GM12878 (cell line): ENCODE measurements at regions not wholly inside any gene's neighbourhood (a gene's known extent, or its start where the extent isn't known, plus 50 kb on each side); places are given as distances from the start of the nearest gene placed in this dataset.
A peak's percentile ranks its signal among the peaks of the same experiment; 100 is the strongest.

Experiments used
- ATAC-seq: fragments of 200-7000 bp; cut with Tn5 transposase; 3 replicates; pipeline ENCODE4 v1.9.1; 2020; ENCODE audit warnings: mild to moderate bottlenecking, moderate library complexity
- BruUV-seq: library from RNA; stranded (reverse); fragments of 400-500 nt; replicated peaks from 2 replicates; lab custom pipeline; 2021; lab: Mats Ljungman, UMichigan
- CTCF ChIA-PET: fragments of 300-600 bp; sonication (Branson Sonifier 250); formaldehyde crosslinking; extraction: SDS; loops from one replicate; lab custom pipeline; 2021; ENCODE audit warnings: inconsistent platforms; lab: Yijun Ruan, JAX
- POLR2A ChIA-PET: fragments of 350-600 bp; formaldehyde crosslinking; extraction: SDS; loops from one replicate; lab custom pipeline; 2021; ENCODE audit warnings: inconsistent platforms; lab: Charles Lee
- RAD21 ChIA-PET: fragments of 300-600 bp; sonication (Branson Sonifier 250); formaldehyde crosslinking; loops from one replicate; lab custom pipeline; 2023; ENCODE audit warnings: antibody characterized with exemption; ENCODE audit not compliant: unreplicated experiment; lab: Charles Lee
- SMC1A ChIA-PET: fragments of 300-600 bp; sonication (Branson Sonifier 250); formaldehyde crosslinking; loops from one replicate; lab custom pipeline; 2023; ENCODE audit not compliant: unreplicated experiment, uncharacterized antibody; lab: Charles Lee
- DNase-seq: peaks from one replicate; pipeline ENCODE4 v3.0.0-alpha.2; 2011; ENCODE audit warnings: low read depth, low spot score
- FAIRE-seq: peaks from 3 replicates; lab custom pipeline; 2011; peaks lifted over from hg19 to GRCh38; lab: Jason Lieb, UNC
- H2AFZ ChIP-seq: 2 replicates; pipeline ENCODE4 v1.6.0; 2011; ENCODE audit warnings: low read depth, low read length, control low read depth; ENCODE audit not compliant: control insufficient read depth
- H3K27ac ChIP-seq: 2 replicates; pipeline ENCODE4 v1.5.1; 2011; ENCODE audit warnings: control low read depth; ENCODE audit not compliant: control insufficient read depth, insufficient read depth
- H3K27me3 ChIP-seq, 2 experiments: replicated peaks in 1 of 2; 2 replicates each; pipeline versions ENCODE4 v1.6.0 to v1.6.1; 2011; ENCODE audit warnings: low read length in 1 of 2; ENCODE audit not compliant: control insufficient read depth in 2 of 2, insufficient read depth in 2 of 2
- H3K36me3 ChIP-seq, 2 experiments: 2 replicates each; pipeline ENCODE4 v1.5.1; 2011; ENCODE audit warnings: low read length in 1 of 2; ENCODE audit not compliant: control insufficient read depth in 2 of 2, insufficient read depth in 2 of 2
- H3K4me1 ChIP-seq: 2 replicates; pipeline ENCODE4 v1.6.1; 2011; ENCODE audit warnings: mild to moderate bottlenecking, low read length, moderate library complexity, mixed read lengths; ENCODE audit not compliant: control insufficient read depth, insufficient read depth
- H3K4me2 ChIP-seq: 2 replicates; pipeline ENCODE4 v1.6.0; 2011; ENCODE audit warnings: control low read depth; ENCODE audit not compliant: control insufficient read depth, insufficient read depth
- H3K4me3 ChIP-seq: fragments of 200-600 bp; sonication (generic); 2 replicates; pipeline ENCODE4 v1.5.1; 2016
- H3K79me2 ChIP-seq: 2 replicates; pipeline ENCODE4 v1.6.0; 2011; ENCODE audit warnings: low read length; ENCODE audit not compliant: control insufficient read depth, insufficient read depth
- H3K9ac ChIP-seq: 2 replicates; pipeline ENCODE4 v1.8.0; 2011; ENCODE audit warnings: low read length, control low read depth, mixed read lengths; ENCODE audit not compliant: control insufficient read depth, insufficient read depth
- H3K9me3 ChIP-seq: replicated peaks from 3 replicates; pipeline ENCODE4 v1.5.1; 2011; ENCODE audit warnings: mild to moderate bottlenecking, low read length; ENCODE audit not compliant: control insufficient read depth, insufficient read depth
- H4K20me1 ChIP-seq: 2 replicates; pipeline ENCODE4 v1.6.0; 2011; ENCODE audit not compliant: control insufficient read depth, insufficient read depth
- ATF2 ChIP-seq: IDR thresholded peaks from 2 replicates; pipeline ENCODE4 v1.6.1; 2012; ENCODE audit warnings: low read length, inconsistent platforms
- BCL11A ChIP-seq: IDR thresholded peaks from 2 replicates; pipeline ENCODE4 v1.6.1; 2011; ENCODE audit warnings: low read depth, low read length
- CHD2 ChIP-seq: IDR thresholded peaks from 2 replicates; pipeline ENCODE4 v1.6.1; 2011; ENCODE audit warnings: low read depth, low read length, improper control_type of control experiment, borderline replicate concordance
- FOS ChIP-seq: IDR thresholded peaks from 3 replicates; pipeline ENCODE4 v1.6.1; 2011; ENCODE audit warnings: borderline replicate concordance; ENCODE audit not compliant: insufficient read length; ENCODE audit errors: extremely low read depth
- FOXM1 ChIP-seq: IDR thresholded peaks from 2 replicates; pipeline ENCODE4 v1.6.1; 2012; ENCODE audit warnings: low read depth, mild to moderate bottlenecking, inconsistent platforms, low read length, moderate library complexity
- JUNB ChIP-seq: IDR thresholded peaks from 2 replicates; pipeline ENCODE4 v1.6.1; 2016; ENCODE audit warnings: antibody characterized with exemption, mild to moderate bottlenecking
- MEF2A ChIP-seq: IDR thresholded peaks from 2 replicates; pipeline ENCODE4 v1.6.1; 2011; ENCODE audit warnings: low read depth, mild to moderate bottlenecking, low read length, moderate library complexity; ENCODE audit not compliant: insufficient read depth
- NFIC ChIP-seq: IDR thresholded peaks from 2 replicates; pipeline ENCODE4 v1.6.1; 2012; ENCODE audit warnings: low read depth, mild to moderate bottlenecking, inconsistent platforms, low read length, moderate library complexity
- RAD51 ChIP-seq: fragments of 450-650 bp; IDR thresholded peaks from 2 replicates; pipeline ENCODE4 v1.6.1; 2016; ENCODE audit warnings: moderate library complexity, mild to moderate bottlenecking, inconsistent platforms
- RUNX3 ChIP-seq: IDR thresholded peaks from 2 replicates; pipeline ENCODE4 v1.6.1; 2012; ENCODE audit warnings: low read length, inconsistent platforms
- SMAD1 ChIP-seq: fragments of 450-650 bp; IDR thresholded peaks from 2 replicates; pipeline ENCODE4 v1.6.1; 2018; ENCODE audit warnings: mild to moderate bottlenecking, low read depth; ENCODE audit not compliant: partially characterized antibody
- SMAD5 ChIP-seq: IDR thresholded peaks from 2 replicates; pipeline ENCODE4 v1.6.1; 2016; ENCODE audit warnings: antibody characterized with exemption, low read depth
- SMARCA5 ChIP-seq: fragments of 450-650 bp; IDR thresholded peaks from 2 replicates; pipeline ENCODE4 v1.6.1; 2017; ENCODE audit warnings: mild to moderate bottlenecking
- ZBED1 ChIP-seq: IDR thresholded peaks from 2 replicates; pipeline ENCODE4 v1.6.1; 2016; ENCODE audit warnings: borderline replicate concordance
- WGBS: methylation state at CpG from one replicate; pipeline ENCODE4 v1.1.6; 2016; ENCODE audit warnings: low lambda C conversion rate; ENCODE audit not compliant: insufficient replicate concordance, insufficient coverage; ENCODE audit errors: missing lambda C conversion rate; 5-methylcytosine and 5-hydroxymethylcytosine counted together
- in situ Hi-C: fragments of 300-500 bp; cut with MboI; formaldehyde crosslinking; loops from 9 replicates; pipeline ENCODE4 v1.14.3; 2018; ENCODE audit warnings: mixed read lengths
- intact Hi-C: fragments of 100-400 bp; cut with micrococcal nuclease; formaldehyde crosslinking; loops from one replicate; pipeline ENCODE4 v1.14.2; 2022; ENCODE audit not compliant: unreplicated experiment
- TF ChIP-seq, protein P1 (sequence below): fragments of 450-650 bp; IDR thresholded peaks from 2 replicates; pipeline ENCODE4 v1.6.1; 2016; ENCODE audit warnings: mild to moderate bottlenecking

DNA sequence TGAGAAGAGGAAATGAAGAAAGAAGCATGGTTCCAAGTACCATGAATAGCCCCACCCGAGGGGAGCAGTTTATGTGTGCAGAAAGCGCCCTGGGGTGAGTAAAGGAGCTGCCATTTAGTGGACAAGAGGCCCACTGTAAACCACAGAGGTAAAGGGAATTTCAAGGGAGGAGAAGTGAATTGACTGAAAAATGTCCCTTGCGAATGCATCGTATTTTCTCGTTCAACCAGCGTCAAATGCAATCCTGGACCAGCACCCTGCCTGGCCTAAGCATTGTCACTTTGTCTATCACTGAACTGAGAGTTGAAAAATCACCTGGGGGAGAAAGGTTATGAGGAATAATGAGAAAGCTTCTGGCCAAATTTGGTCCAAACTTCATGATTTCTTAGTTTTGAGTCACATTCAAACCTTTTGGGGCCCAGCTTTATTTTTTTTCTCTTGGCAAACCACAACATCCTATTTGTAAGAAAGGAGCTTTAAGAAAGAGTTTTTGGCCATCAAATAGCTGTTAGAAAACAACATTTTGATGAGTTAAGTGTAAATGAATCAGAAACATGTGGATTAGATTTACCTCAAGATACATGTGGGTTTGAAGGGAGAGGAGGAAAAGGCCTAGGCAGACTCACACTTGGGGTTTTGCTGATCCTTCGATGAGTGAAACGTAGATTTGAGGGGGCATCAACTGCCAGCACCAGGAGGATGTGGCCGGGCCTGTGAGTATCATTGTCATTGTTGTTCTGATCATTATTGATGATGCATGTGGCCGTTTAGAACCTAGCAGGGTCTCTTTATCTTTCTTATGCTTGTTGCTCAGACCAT lies 214.0 kb downstream of the CLIC5 start:
- Histone ChIP-seq H2AFZ (no peak overlapping the region), H3K9me3 (no peaks in the 10 kb centered on the region; the same call in 2 of the 3 replicates), H3K4me2 (no peak overlapping the region), H3K4me1 (no peaks in the 10 kb centered on the region), H3K9ac (no peak overlapping the region), H4K20me1 (no peaks in the 10 kb centered on the region), H3K36me3 (no peaks in the 10 kb centered on the region), H3K27ac (no peak overlapping the region), H3K79me2 (no peaks in the 10 kb centered on the region), H3K27me3 (no peaks in the 10 kb centered on the region; a peak in 1 of 4 replicates)
- ChIA-PET SMC1A (interaction anchor here (1.2 to 1.4 kb wide), 2 partner anchors 10 to 97 kb away, joined by 4 to 6 read pairs; no protein-coding TSS in a partner anchor), CTCF (no interaction called here), POLR2A (no interaction called here), RAD21 (no interaction called here)
- FAIRE-seq (no peak), DNase-seq (no peak), ATAC-seq (peak; percentile 81)
- BruUV-seq = no TSS peak
- intact Hi-C loops = no loop called here
- in situ Hi-C loops = no loop called here
- WGBS = 8% methylated on average over 10 of the region's 10 CpGs
- TF ChIP-seq MEF2A (0 out of 2 replicates have a peak, but pooled peaks have one; percentile 43), NFIC (peak; percentile 67), SMAD1 (no peak), FOS (no peak), BCL11A (peak; percentile 49; the same call in 1 of the 2 replicates), SMAD5 (no peak), JUNB (peak; percentile 67), SMARCA5 (no peak), CHD2 (no peak), RUNX3 (peak; percentile 78), FOXM1 (0 out of 2 replicates have a peak, but pooled peaks have one; percentile 37), RAD51 (no peak), ATF2 (peak; percentile 45; the same call in 1 of the 2 replicates), ZBED1 (peak; percentile 21; the same call in 1 of the 2 replicates)
- TF ChIP-seq, protein P1, sequence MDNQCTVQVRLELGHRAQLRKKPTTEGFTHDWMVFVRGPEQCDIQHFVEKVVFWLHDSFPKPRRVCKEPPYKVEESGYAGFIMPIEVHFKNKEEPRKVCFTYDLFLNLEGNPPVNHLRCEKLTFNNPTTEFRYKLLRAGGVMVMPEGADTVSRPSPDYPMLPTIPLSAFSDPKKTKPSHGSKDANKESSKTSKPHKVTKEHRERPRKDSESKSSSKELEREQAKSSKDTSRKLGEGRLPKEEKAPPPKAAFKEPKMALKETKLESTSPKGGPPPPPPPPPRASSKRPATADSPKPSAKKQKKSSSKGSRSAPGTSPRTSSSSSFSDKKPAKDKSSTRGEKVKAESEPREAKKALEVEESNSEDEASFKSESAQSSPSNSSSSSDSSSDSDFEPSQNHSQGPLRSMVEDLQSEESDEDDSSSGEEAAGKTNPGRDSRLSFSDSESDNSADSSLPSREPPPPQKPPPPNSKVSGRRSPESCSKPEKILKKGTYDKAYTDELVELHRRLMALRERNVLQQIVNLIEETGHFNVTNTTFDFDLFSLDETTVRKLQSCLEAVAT = no peak
- TF ChIP-seq, all 136 proteins: peak for 8
- H3K4me3 ChIP-seq = no peak overlapping the region
